GM18868 (cell line): ENCODE measurements at regions not wholly inside any gene's neighbourhood (a gene's known extent, or its start where the extent isn't known, plus 50 kb on each side); places are given as distances from the start of the nearest gene placed in this dataset.

ENCODE experiments used
- ATAC-seq: cut with Tn5 transposase; IDR thresholded peaks from one replicate; pipeline ENCODE4 v1.9.1; 2021; ENCODE audit warnings: mild to moderate bottlenecking, moderate library complexity; ENCODE audit not compliant: unreplicated experiment

DNA sequence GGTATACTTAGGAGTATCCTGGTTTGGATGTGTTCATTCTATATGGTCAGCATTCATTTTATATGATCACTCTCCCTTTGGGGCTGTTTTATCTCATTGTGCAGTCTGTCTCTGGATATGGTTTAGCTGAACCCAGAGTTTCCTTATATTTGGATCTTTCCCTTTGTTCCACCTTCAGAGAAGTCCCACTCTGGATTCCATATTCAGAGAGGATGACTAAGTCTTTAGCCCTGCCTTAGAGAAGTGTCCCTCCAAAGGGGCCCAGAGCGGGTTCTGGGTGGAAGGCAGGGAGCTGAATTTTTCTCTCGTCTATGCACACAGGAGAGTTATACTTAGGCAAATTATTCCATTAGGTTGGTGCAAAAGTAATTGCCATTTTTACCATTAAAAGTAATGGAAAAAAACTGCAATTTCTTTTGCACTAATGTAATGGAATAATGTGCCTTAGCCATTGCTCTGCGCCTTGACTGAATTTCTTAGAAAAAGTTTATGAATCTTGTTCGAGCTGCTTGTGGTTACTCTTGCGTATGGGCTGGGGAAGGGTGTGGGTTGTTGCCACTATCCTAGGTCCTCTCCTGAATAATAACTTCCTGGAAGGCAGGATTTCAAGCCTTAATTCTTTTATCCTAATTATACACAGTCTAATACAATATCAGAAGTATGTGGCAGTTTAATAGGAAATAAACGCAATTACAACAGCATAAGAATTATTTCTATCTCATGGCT lies 74.2 kb upstream of the MTPN start:
- ATAC-seq: no peak

GRCh38 chr7:136050462-136050847 lies 73.3 kb upstream of the MTPN start:
- no peak for ATAC-seq

GRCh38 chr7:136049818-136050461 lies 72.8 kb upstream of the MTPN start:
- no peak for ATAC-seq

DNA sequence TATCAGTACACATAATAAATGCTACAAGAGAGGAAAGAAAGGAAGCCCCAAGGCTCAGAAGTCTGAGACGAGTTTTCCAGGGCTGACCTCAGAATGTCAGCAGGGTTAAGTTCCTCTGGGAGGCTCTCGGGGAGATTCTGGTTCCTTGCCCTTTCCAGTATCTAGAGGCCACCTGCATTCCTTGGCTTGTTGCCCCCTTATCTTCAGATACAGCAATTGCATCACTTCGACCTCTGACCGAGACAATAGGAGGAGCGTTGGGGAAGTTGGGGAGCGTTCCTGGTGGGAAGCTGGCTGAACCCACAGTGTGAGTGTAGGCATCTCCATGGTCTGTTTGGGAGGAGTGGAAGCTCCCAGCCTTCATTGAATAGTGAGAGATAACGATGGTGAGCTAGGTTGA lies 72.0 kb upstream of the MTPN start:
- no peak for ATAC-seq

DNA sequence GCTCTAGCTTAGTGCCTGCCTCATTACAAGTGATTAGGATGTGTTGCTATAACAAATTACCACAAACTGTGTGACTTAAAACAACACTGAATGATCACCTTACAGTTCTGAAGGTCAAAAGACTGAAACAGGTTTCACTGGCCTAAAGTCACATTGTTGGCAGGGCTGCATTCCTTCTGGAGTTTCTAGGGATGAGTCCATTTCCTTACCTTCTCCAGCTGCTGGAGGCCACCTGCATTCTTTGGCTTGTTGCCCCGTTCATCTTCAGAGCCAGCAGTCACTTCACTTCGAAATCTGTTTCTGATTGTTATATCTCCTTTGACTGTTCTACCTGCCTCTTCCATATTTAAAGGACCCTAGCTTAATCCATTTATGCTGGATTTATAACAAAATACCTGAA lies 69.4 kb upstream of the MTPN start:
- ATAC-seq: no peak

- ATAC-seq: no peak
Measured at GRCh38 chr7:136045992-136046391, 68.8 kb upstream of the MTPN start.

- ATAC-seq: no peak
Measured at GRCh38 chr7:136045181-136045580, 68.0 kb upstream of the MTPN start.

DNA sequence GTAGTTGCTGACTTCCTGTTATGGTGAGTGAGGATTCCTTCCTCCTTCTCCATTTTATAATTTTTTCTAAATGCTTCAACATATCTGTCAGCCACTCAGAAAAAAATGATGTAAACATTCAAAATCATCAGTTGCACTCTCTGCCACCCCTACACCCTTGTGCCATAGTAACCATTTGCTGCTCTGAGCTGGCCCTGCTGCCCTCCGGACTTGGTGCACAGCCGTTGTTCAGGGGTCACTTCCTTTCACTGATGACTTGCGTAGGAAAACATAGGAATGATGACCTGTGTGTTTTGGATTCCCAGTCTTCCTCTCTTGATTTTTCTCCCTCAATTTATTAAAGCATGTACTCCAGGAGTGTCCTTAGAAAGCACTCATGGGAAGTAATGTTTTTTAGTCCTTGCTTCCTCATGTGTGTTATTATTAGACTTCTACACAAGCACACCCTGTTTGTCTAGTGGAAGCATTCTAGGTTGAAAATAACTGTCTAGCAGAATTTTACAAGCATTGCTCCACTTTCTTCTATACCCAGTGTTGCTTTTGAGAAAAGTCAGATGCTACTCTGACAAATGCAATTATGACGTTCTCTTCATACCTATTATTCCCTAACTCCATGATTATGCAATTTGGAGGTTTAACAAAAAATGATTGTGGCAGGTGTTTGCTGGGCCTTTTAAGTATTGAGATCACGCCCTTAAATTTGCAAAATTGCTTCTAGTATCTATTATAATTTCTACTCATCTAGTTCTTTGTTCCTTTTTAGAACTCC lies 62.6 kb upstream of the MTPN start:
- ATAC-seq: no peak

DNA sequence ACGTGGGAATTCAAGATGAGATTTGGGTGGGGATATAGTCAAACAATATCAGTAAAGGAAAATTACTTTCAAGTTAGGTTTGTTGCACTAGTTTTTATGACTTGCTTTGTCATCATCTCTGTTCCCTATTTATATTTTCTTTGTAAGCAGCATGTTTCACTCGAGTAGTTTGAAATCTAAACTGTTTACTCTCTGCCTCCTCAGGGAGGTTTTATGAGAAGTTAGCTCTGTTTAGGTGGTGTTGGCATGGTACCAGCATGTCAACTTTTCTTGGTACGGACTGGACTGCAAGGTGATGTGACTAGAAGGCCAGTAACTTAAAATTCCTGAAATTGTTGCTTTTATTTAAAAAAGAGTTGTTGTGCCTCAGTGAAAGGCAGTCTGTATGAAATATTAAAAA lies 59.2 kb upstream of the MTPN start:
- no peak for ATAC-seq

DNA sequence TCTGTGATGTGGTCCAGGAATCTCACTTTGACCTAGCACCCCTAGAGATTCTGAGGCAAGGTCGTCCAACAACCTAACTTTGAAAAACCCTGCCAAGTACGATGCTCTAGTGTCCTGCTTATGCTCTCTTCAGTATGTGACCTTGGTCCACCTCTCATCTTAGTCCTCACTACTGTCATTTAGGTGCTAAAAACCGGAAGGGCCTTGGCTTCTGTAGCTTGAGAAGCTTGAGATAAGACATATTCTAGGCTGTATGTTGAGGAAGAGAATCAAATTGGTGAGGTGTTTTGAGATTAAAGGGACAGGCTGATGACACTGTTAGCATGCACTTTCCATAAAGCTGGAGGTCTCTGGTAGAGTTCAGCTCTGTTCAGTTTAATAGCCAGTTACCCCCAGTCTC lies 57.0 kb upstream of the MTPN start:
- ATAC-seq: no peak

GRCh38 chr7:136033413-136034031 lies 56.4 kb upstream of the MTPN start:
- no peak for ATAC-seq

DNA sequence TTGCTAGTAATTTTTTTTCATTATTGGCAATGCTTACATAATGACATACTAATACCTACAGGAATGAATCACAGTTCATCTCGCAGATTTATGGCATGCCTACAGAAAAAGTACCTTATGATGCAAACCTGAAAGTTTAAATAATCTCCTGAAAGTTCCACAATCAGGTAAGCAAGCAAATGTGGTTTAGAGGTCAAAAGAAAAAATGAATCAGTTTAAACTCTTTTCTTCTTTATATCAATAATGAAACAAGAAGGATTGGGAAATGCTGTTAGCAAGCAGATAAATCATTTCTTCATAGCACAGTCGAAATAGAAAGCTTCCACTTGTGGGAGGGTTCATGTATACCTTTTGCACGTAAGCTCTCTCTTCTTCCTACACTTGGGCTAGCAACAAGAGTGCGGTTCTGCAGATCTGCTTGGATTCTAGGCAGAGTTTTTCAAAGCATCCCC lies 53.7 kb upstream of the MTPN start:
- peak; percentile 97 for ATAC-seq

DNA sequence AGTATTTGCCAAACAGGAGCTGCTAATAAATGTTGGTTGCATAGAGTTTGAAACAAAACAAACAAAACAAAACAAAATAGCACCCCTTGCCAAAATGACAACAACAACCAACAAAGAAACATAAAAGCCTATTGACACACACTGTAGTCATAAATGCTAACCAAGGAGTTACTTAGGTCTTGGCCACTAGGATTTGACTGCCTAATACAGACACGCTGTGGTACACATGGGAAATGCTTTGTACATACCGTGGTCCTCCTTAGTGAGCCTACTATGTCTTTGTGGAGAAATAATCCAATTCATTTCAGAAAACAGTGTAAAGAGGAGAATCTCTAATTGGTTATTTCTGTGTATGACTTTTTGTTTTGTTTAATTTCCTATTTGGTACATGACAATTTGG lies 53.2 kb upstream of the MTPN start:
- no peak for ATAC-seq

DNA sequence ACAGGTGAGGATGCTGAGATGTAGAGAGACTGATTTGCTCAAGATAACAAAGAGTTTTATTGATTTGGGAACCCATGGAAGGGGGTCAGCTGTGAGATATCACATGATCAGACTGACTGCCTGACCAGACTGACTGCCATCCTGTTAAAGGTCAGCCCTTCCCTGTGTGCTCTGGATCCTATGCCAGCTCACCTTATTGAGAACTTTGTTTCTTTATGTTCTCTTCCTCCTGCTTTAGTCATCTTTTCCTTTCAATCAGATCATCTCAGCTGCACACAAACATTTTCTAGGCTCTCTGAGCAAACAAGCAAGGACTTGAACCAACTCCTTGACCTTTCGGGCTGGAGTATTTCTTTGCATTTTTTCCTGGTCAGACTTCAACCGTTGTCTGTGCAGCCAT lies 50.0 kb upstream of the MTPN start:
- no peak for ATAC-seq
